ENCODE measurements at regions not wholly inside any gene's neighbourhood (a gene's known extent, or its start where the extent isn't known, plus 50 kb on each side); places are given as distances from the start of the nearest gene placed in this dataset.

GRCh38 chr16:80463751-80464495, 76.9 kb upstream of the DYNLRB2 start:
- POLR2A ChIA-PET: no interaction called here
- DNase-seq (ENCODE audit: low read depth, low spot score): no peak
- TF ChIP-seq, protein P1, sequence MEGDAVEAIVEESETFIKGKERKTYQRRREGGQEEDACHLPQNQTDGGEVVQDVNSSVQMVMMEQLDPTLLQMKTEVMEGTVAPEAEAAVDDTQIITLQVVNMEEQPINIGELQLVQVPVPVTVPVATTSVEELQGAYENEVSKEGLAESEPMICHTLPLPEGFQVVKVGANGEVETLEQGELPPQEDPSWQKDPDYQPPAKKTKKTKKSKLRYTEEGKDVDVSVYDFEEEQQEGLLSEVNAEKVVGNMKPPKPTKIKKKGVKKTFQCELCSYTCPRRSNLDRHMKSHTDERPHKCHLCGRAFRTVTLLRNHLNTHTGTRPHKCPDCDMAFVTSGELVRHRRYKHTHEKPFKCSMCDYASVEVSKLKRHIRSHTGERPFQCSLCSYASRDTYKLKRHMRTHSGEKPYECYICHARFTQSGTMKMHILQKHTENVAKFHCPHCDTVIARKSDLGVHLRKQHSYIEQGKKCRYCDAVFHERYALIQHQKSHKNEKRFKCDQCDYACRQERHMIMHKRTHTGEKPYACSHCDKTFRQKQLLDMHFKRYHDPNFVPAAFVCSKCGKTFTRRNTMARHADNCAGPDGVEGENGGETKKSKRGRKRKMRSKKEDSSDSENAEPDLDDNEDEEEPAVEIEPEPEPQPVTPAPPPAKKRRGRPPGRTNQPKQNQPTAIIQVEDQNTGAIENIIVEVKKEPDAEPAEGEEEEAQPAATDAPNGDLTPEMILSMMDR (IDR thresholded peaks at IDR 0.05; ENCODE audit: insufficient read depth, low read length, missing control alignments): no peak
- H3K4me3 ChIP-seq (ENCODE audit: low read depth, low read length): no peak overlapping the region
- CTCF ChIA-PET: interaction anchor here (1.0 to 1.5 kb wide), 3 partner anchors 63 to 467 kb away, joined by 3 to 4 read pairs (median 3); no protein-coding TSS in a partner anchor

DNA sequence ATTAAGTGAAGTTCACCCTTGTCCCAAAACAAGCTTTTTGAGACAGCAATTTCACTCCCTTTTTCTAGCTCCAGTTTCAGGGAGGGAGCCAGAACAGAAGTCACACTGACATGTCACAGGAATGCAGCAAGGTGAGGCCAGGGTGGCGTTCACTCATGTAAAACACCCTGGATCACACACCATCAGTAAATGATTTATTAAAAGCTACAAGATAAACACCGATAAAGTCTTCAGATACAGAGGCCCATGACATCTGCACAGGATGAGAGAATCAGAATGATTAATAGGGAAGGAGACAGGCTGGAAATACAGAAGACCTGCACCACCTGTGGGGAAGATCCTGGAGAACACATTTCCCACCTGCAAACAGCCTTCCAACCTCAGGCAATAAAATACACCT, 77.5 kb upstream of the DYNLRB2 start:
- DNase-seq (ENCODE audit: low read depth, low spot score): no peak
- no peak overlapping the region for H3K4me3 ChIP-seq (ENCODE audit: low read depth, low read length)
- ChIA-PET CTCF (interaction anchor here (1.0 to 1.5 kb wide), 3 partner anchors 63 to 466 kb away, joined by 3 to 4 read pairs (median 3); no protein-coding TSS in a partner anchor), POLR2A (no interaction called here)
- TF ChIP-seq, protein P1 (IDR thresholded peaks at IDR 0.05; ENCODE audit: insufficient read depth, low read length, missing control alignments): no peak

DNA sequence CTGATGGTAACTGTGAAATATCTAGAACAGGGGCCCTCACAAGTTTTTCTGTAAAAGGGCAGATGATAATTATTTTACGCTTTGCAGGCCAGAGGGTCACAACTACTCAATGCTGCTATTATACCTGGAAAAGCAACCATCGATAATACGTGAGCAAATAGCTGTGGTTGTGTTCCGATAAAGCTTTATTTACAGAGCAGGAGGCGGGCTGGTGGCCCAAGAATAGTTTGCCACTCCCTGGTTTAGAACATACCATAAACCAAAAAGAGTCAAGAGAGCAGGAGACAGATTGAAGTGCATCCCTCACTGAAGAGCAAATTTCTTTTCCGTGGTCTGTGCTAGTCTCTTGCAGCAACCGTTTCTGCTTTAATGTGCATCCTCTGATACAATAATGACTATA, 77.9 kb upstream of the DYNLRB2 start:
- CTCF ChIA-PET: interaction anchor here (1.4 to 1.5 kb wide), 2 partner anchors 64 to 93 kb away, joined by 3 to 4 read pairs; no protein-coding TSS in a partner anchor
- POLR2A ChIA-PET: no interaction called here
- TF ChIP-seq, protein P1 (IDR thresholded peaks at IDR 0.05; ENCODE audit: insufficient read depth, low read length, missing control alignments): no peak
- no peak for DNase-seq (ENCODE audit: low read depth, low spot score)
- no peak overlapping the region for H3K4me3 ChIP-seq (ENCODE audit: low read depth, low read length)

DNA sequence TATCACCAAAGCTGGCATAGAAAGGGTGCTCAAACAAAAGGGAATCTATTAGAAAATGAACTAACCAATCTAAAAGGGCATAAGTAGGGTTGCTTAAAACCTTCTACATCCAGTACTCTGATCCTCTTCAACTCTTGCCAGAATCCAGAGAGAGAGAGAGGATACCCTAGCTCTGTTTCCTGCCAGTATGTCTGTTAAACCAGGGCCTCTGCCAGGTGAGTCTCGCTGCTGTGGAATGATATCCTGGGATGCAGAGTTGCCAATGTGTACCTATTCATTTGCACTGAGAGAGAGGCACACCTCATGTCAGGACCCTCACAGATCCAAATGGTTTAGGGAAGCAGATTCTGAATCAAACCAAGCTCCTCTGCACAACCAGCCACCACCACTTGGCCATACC, 79.8 kb upstream of the DYNLRB2 start:
- POLR2A ChIA-PET: no interaction called here
- CTCF ChIA-PET: no interaction called here
- no peak overlapping the region for H3K4me3 ChIP-seq (ENCODE audit: low read depth, low read length)
- DNase-seq (ENCODE audit: low read depth, low spot score): no peak
- TF ChIP-seq, protein P1 (IDR thresholded peaks at IDR 0.05; ENCODE audit: insufficient read depth, low read length, missing control alignments): no peak

DNA sequence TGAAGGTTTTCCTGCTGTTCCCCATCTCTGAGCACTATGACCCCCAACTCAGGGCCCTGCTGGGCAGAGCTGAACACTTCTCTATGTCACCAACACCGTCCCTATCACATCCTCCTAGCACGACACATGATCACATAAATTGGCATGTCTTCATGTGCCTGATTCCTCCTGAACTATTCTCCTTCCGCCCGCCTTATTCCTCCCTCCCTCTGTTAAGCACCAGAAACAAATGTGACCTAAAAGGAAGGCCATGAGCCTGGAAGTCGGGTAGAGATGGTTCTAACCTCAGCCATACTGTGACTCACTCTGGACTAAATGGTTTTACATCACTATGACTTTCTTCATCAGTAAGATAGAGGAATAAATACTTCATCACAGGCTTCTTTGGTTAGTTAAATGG, 80.8 kb upstream of the DYNLRB2 start:
- POLR2A ChIA-PET: no interaction called here
- TF ChIP-seq, protein P1 (IDR thresholded peaks at IDR 0.05; ENCODE audit: insufficient read depth, low read length, missing control alignments): no peak
- CTCF ChIA-PET: no interaction called here
- DNase-seq (ENCODE audit: low read depth, low spot score): no peak
- H3K4me3 ChIP-seq (ENCODE audit: low read depth, low read length): no peak overlapping the region

DNA sequence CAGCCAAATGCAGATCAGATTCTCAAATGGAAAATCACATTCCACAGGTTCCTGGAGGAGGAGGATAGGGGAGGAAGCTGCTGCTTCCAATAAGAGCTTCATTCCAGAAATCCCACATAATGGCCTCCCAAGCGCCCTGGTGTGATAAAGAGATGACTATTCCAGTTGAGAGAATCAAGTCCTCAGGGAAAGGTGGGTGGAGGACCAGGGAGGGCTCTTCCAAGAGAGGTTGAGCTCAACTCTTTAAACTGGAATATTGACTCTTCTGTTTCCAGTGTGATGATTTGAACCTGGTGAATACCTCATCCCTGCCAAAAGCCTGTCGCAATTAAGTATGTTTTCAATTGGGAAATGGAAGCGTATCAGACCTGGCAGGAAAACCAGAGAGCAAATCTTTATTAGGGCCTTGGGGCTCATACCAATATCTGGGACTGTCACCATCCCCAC, 81.4 kb upstream of the DYNLRB2 start:
- no peak overlapping the region for H3K4me3 ChIP-seq (ENCODE audit: low read depth, low read length)
- TF ChIP-seq, protein P1 (IDR thresholded peaks at IDR 0.05; ENCODE audit: insufficient read depth, low read length, missing control alignments): no peak
- ChIA-PET POLR2A (no interaction called here), CTCF (no interaction called here)
- DNase-seq (ENCODE audit: low read depth, low spot score): no peak

Data from AG04449 (cell line).